B cell (primary cell): ENCODE measurements at regions not wholly inside any gene's neighbourhood (a gene's known extent, or its start where the extent isn't known, plus 50 kb on each side); places are given as distances from the start of the nearest gene placed in this dataset.

Experiments used
- ATAC-seq: fragments of 200-7000 bp; cut with Tn5 transposase; one replicate; pipeline ENCODE4 v1.10.0; 2021; ENCODE audit warnings: low read depth, mild to moderate bottlenecking, moderate number of reproducible peaks, moderate library complexity
- CTCF ChIA-PET: fragments of 350-600 bp; sonication (Branson Sonifier 250); formaldehyde crosslinking; loops from one replicate; lab custom pipeline; 2021; ENCODE audit warnings: antibody characterized with exemption, inconsistent platforms; lab: Charles Lee
- POLR2A ChIA-PET: fragments of 350-600 bp; sonication (Branson Sonifier 250); formaldehyde crosslinking; loops from one replicate; lab custom pipeline; 2021; ENCODE audit warnings: antibody characterized with exemption; lab: Charles Lee
- DNase-seq: peaks from one replicate; pipeline ENCODE4 v3.0.0; 2013
- H2AFZ ChIP-seq: 2 replicates; pipeline ENCODE4 v1.6.1; 2012; ENCODE audit warnings: mild to moderate bottlenecking, low read depth, low read length; ENCODE audit not compliant: insufficient read depth, poor library complexity, severe bottlenecking
- H3K27ac ChIP-seq, 2 donors: 1 replicate in 1 of 2; 2 replicates in 1 of 2; pipeline ENCODE4 v1.5.1; 2012 to 2013; ENCODE audit warnings: low read length in 2 of 2, mild to moderate bottlenecking in 2 of 2, moderate library complexity in 1 of 2
- H3K27me3 ChIP-seq, 4 experiments: fragments of 200-600 bp in 1 of 4; sonication (generic) in 1 of 4; replicated peaks in 1 of 4; 1 replicate in 2 of 4; 2 replicates in 2 of 4; pipeline versions ENCODE4 v1.6.1 to v1.7.0; 2013 to 2016; ENCODE audit warnings: low read length in 3 of 4, mild to moderate bottlenecking in 2 of 4, mixed read lengths in 1 of 4, moderate library complexity in 1 of 4; ENCODE audit not compliant: insufficient read depth in 4 of 4, control insufficient read depth in 3 of 4; ENCODE audit errors: control extremely low read depth in 1 of 4
- H3K36me3 ChIP-seq, 2 experiments: replicated peaks in 1 of 2; 1 replicate in 1 of 2; 2 replicates in 1 of 2; pipeline versions ENCODE4 v1.6.1 to v1.7.1; 2013; ENCODE audit warnings: low read length in 1 of 2; ENCODE audit not compliant: insufficient read depth in 2 of 2, control insufficient read depth in 1 of 2; ENCODE audit errors: control extremely low read depth in 1 of 2, extremely low read depth in 1 of 2
- H3K4me1 ChIP-seq, 2 donors: fragments of 200-600 bp in 1 of 2; sonication (generic) in 1 of 2; 1 replicate in 1 of 2; 2 replicates in 1 of 2; pipeline versions ENCODE4 v1.5.1 to v1.6.1; 2013 to 2017; ENCODE audit warnings: low read length in 2 of 2; ENCODE audit not compliant: control insufficient read depth in 2 of 2, insufficient read depth in 2 of 2
- H3K4me2 ChIP-seq: replicated peaks from 2 replicates; pipeline ENCODE3; 2012; ENCODE audit warnings: mild to moderate bottlenecking, low read depth, low read length; ENCODE audit not compliant: poor library complexity, severe bottlenecking
- H3K4me3 ChIP-seq, 5 experiments: fragments of 200-600 bp in 1 of 5; sonication (generic) in 1 of 5; 1 replicate in 3 of 5; 2 replicates in 2 of 5; pipeline versions ENCODE4 v1.5.1 to v1.7.0; 2011 to 2016; ENCODE audit warnings: low read length in 4 of 5, mild to moderate bottlenecking in 4 of 5, low read depth in 2 of 5, control low read depth in 1 of 5, moderate library complexity in 1 of 5; ENCODE audit not compliant: insufficient read depth in 1 of 5; ENCODE audit errors: control extremely low read depth in 1 of 5, extremely low read depth in 1 of 5
- H3K79me2 ChIP-seq: fragments of 200-600 bp; sonication (generic); one replicate; pipeline ENCODE4 v1.6.0; 2016; ENCODE audit warnings: low read length; ENCODE audit not compliant: control insufficient read depth, insufficient read depth
- H3K9ac ChIP-seq: fragments of 200-600 bp; sonication (generic); 2 replicates; pipeline ENCODE4 v1.6.1; 2017; ENCODE audit warnings: mild to moderate bottlenecking, low read length, moderate library complexity
- H3K9me3 ChIP-seq, 3 donors: one replicate each; pipeline versions ENCODE4 v1.6.1 to v1.7.1; 2013; ENCODE audit warnings: low read length in 2 of 3; ENCODE audit not compliant: control insufficient read depth in 2 of 3, insufficient read depth in 1 of 3; ENCODE audit errors: control extremely low read depth in 1 of 3
- H4K20me1 ChIP-seq: 2 replicates; pipeline ENCODE4 v1.6.0; 2012; ENCODE audit warnings: mild to moderate bottlenecking, low read length; ENCODE audit not compliant: insufficient read depth, control insufficient read depth, poor library complexity, severe bottlenecking
- H3K27ac Mint-ChIP-seq: one replicate; pipeline ENCODE4 v1.8.0; 2021; ENCODE audit warnings: mixed read lengths
- H3K27me3 Mint-ChIP-seq: one replicate; pipeline ENCODE4 v1.8.0; 2021; ENCODE audit warnings: mixed read lengths
- H3K4me1 Mint-ChIP-seq: one replicate; pipeline ENCODE4 v1.8.0; 2021; ENCODE audit warnings: mixed read lengths
- H3K4me3 Mint-ChIP-seq: one replicate; pipeline ENCODE4 v1.8.0; 2021; ENCODE audit warnings: mixed read lengths
- H3K9me3 Mint-ChIP-seq: one replicate; pipeline ENCODE4 v1.8.0; 2022; ENCODE audit warnings: mixed read lengths; ENCODE audit not compliant: insufficient read depth
- CTCF ChIP-seq: fragments of 200-600 bp; IDR thresholded peaks from one replicate; pipeline ENCODE4 v1.8.0; 2022; ENCODE audit warnings: antibody characterized with exemption, mild to moderate bottlenecking
- EZH2 ChIP-seq: IDR thresholded peaks from 2 replicates; pipeline ENCODE4 v1.6.1; 2012; ENCODE audit warnings: borderline replicate concordance, low read depth, mild to moderate bottlenecking, moderate library complexity, low read length; ENCODE audit not compliant: insufficient read depth, poor library complexity, severe bottlenecking
- WGBS: methylation state at CpG from one replicate; pipeline ENCODE4 v1.1.5; 2013; ENCODE audit warnings: missing lambda C conversion rate; ENCODE audit not compliant: insufficient coverage; 5-methylcytosine and 5-hydroxymethylcytosine counted together
- intact Hi-C: fragments of 100-400 bp; cut with micrococcal nuclease; formaldehyde crosslinking; loops from one replicate; pipeline ENCODE4 v1.10.0; 2022

DNA sequence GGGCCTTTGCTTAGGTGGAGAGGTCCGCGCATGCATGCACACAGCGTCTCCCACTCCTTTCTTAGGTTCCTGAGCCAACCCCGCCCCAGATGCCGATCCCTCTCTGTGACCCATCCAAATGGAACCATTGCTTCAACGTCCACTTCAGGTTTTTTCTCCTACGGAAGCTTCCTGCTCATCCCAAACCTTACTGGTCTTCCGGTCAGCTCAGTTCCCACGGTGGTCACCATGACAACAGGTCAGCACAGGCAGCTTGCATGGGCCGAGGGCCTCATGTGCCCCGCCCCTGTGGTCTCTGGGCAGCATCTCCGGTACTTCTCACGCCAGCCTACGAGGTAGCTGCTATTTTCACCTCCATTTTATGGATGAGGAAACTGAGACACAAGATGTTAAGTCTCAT, 163.7 kb downstream of the SOCS6 start:
- no peak overlapping the region for H3K27ac ChIP-seq
- H3K27ac Mint-ChIP-seq: no peak overlapping the region
- no peaks in the 10 kb centered on the region for H3K79me2 ChIP-seq
- no peak overlapping the region for H2AFZ ChIP-seq
- H3K4me1 Mint-ChIP-seq: no peaks in the 10 kb centered on the region
- H4K20me1 ChIP-seq: no peaks in the 10 kb centered on the region
- TF ChIP-seq EZH2 (no peak), CTCF (no peak)
- no peak overlapping the region for H3K4me3 Mint-ChIP-seq
- ATAC-seq (no peak), DNase-seq (no peak)
- intact Hi-C loops: no loop called here
- ChIA-PET POLR2A (no interaction called here), CTCF (interaction anchor here (1.0 to 1.6 kb wide), 4 partner anchors 10 to 281 kb away, joined by 4 to 6 read pairs (median 5); no protein-coding TSS in a partner anchor)
- no peaks in the 10 kb centered on the region for H3K27me3 Mint-ChIP-seq
- no peak overlapping the region for H3K4me3 ChIP-seq
- no peaks in the 10 kb centered on the region for H3K9me3 Mint-ChIP-seq
- no peak overlapping the region for H3K9ac ChIP-seq
- H3K4me1 ChIP-seq: no peaks in the 10 kb centered on the region
- H3K27me3 ChIP-seq: no peaks in the 10 kb centered on the region
- H3K9me3 ChIP-seq: no peaks in the 10 kb centered on the region
- WGBS: 89% methylated on average over 14 of the region's 14 CpGs
- no peaks in the 10 kb centered on the region for H3K36me3 ChIP-seq
- H3K4me2 ChIP-seq: no peak overlapping the region

DNA sequence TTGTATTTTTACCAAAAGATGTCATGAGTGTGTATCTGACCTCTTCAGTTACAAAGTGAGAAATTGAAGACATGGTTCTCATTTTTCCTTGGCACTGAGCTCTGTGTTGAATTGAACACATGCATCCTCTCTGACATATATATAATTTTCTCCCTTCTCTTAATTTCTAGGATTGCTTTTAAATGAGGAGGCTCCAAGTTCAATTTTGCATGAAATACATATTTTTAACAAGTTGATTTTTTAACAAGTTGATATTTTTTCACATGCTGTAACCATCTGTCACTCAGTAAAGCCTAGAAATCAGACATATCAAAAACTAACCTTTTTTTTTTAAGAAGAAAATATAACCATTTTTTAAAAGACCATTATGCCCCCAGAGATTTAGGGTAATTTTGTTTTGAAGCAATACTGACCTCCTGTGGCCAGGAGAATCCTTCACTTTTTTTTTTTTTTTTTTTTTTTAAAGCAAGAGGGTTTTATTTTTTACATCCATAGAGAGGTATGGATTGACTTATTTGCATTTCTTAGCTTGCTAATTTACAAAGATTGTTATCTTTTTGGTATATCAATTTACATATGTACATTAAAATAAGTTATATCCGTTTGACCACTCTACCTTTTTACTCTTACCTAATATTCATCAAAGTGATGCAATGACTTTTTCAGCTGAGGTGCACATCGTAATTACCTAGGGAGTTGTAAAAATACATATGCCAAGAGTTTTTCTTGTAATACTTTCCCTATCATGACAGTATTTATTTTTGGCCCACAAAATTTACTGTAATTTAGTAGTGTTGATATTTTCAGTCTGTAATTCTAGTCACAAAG, 161.8 kb downstream of the SOCS6 start:
- Histone ChIP-seq H3K4me2 (no peak overlapping the region), H3K4me3 (no peak overlapping the region), H3K9ac (no peak overlapping the region), H4K20me1 (no peaks in the 10 kb centered on the region), H2AFZ (no peak overlapping the region), H3K27ac (no peak overlapping the region), H3K27me3 (no peaks in the 10 kb centered on the region), H3K79me2 (no peaks in the 10 kb centered on the region), H3K4me1 (no peaks in the 10 kb centered on the region), H3K9me3 (no peaks in the 10 kb centered on the region), H3K36me3 (no peaks in the 10 kb centered on the region)
- no CpG with 5 or more reads among the region's 2 CpGs for WGBS
- intact Hi-C loops: no loop called here
- peaks cover 3% of the 10 kb centered on the region for H3K27me3 Mint-ChIP-seq
- ChIA-PET CTCF (no interaction called here), POLR2A (no interaction called here)
- ATAC-seq (no peak), DNase-seq (no peak)
- no peaks in the 10 kb centered on the region for H3K9me3 Mint-ChIP-seq
- H3K4me3 Mint-ChIP-seq: no peak overlapping the region
- TF ChIP-seq EZH2: no peak
- no peak for TF ChIP-seq CTCF
- H3K4me1 Mint-ChIP-seq: no peaks in the 10 kb centered on the region
- H3K27ac Mint-ChIP-seq: no peak overlapping the region
